NCI-H187 treated with DMSO at 0.1 percent for 48 hours (cell line): ENCODE measurements at regions not wholly inside any gene's neighbourhood (a gene's known extent, or its start where the extent isn't known, plus 50 kb on each side); places are given as distances from the start of the nearest gene placed in this dataset.
A peak's percentile ranks its signal among the peaks of the same experiment; 100 is the strongest.

ENCODE experiments used
- DNase-seq: peaks from one replicate; lab custom pipeline; 2025; lab: John Stamatoyannopoulos, UW

- DNase-seq: no peak
Observed at GRCh38 chr14:89015016-89015415, 190.6 kb downstream of the TTC8 start.

- no peak for DNase-seq
Observed at GRCh38 chr14:89017417-89017816, 193.0 kb downstream of the TTC8 start.

GRCh38 chr14:89022274-89022673 is 197.8 kb downstream of the TTC8 start:
- DNase-seq: no peak

DNA sequence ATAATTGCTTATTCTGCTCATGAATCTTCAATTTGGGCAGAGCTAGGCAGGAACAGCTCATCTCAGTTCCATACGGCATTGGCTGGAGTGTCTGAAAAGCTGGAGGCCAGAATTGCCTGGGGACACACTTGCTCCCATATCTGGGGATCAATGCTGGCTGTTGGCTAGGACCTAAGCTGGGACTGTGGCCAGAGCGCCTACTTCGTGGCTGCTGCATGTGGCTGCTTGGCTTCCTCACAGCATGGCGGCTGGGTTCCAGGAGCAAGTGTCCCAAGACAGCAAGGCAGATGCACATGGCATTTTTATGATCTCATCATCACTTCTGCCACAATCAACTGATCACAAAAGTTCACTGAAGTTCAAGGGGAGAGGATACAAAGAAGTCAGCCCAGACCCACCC is 200.2 kb downstream of the TTC8 start:
- no peak for DNase-seq

- DNase-seq: no peak
Observed at GRCh38 chr14:89025561-89026236, 201.2 kb downstream of the TTC8 start.

- DNase-seq: no peak
Observed at GRCh38 chr14:89027097-89027740, 202.8 kb downstream of the TTC8 start.

DNA sequence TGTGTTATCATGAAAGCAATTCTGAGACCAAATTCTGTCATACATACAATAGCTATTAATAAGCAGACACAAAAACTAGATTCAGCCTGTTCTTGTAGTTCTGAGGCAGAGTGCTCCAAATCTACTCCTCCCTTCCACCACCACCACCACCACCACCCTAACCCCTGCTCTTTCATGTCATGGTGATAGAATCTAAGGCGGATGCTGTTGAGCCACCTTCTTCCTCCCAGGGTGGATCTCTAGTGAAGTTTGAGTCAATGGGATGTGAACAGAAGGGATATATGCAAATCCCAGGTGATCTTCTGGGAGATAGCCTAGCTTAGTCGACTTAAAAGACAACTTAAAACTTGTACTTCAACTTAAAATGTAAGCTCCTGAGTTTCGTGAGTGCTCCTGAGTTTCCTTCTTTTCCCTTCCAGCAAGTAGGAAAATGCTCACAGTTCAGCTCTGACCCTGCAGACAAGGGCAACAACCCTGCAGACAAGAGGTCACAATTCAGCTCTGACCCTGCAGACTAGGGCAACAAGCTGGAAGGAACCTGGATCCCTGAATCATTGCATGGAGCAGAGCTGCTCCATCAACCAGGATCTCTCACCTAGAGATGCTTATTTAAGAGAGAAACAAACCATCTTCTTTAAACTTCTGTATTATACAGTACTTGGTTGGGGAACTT is 204.1 kb downstream of the TTC8 start:
- no peak for DNase-seq

DNA sequence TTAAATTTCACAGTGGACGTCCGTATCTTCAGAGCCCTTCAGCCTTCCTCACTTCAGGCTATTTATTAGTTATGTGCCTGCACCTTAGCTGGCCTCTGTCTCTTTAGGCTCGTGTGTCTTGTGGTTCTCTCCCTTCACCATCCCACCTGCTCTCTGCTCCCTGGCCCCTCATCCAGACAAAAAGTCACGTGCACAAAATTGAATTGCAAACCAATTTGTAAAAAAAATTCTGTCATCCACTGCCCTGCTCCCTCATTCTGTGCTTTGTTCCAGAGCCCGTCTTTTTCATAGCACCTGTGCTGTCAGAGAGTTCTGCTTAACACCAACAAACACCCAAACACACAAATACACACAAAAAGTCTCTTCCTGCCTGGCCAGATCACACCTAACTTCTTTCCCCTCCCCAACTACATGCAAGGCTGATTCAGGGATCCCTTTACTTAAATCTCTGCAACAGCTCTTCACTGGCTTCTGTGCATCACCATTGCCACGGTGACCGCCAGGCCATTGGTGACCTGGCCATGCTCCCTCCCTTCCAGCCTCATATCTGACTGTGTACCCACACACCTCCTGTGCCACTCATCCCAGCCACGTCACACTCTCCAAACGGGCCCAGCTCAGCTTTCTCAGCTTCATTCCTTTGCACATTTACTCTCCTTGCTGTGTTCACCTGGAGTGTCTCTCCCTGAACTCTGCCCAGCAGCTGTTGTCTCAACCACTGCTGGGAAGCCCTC is 205.7 kb downstream of the TTC8 start:
- no peak for DNase-seq

DNA sequence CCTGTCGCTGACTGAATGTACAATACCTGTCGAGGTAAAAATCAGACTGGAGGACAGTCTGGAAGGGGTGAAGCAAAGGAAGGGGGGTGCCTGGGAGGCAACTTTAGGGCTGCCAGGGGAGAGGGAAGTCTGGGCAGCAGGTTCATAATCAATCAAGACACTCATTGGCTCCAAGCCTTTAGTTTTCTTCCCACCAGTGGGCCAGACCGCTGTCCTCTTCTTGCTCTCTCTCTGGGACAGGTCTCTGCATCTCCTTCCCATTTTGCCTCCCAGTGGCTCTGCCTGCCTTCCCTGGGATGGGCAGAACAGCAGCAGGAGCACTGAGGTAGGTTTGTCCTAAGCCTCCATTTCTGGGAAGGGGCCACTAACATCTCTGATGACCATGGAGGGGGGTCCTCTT is 206.5 kb downstream of the TTC8 start:
- no peak for DNase-seq

GRCh38 chr14:89032086-89032649 is 207.7 kb downstream of the TTC8 start:
- no peak for DNase-seq

GRCh38 chr14:89033756-89034155 is 209.3 kb downstream of the TTC8 start:
- DNase-seq: no peak

GRCh38 chr14:89036371-89036770 is 211.9 kb downstream of the TTC8 start:
- no peak for DNase-seq

DNA sequence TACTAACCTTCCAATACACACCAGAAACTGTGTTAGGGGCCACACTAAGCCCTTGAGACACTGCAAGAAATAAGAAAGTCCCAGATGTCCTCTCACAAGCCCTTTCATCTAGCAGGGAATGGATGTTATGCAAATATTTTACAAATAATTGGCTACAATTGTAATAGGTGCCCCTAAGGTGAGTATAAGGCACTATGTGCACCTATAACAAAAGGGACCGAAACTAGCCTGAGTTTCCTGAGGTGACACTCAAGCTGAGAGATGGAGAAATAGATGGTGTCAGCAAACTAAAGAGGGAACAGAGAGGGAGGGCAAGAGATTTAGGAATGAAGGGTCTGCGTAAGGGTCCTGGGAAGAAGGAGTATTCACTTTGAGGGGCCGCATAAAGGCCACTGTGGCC is 212.6 kb downstream of the TTC8 start:
- DNase-seq: no peak

- no peak for DNase-seq
Observed at GRCh38 chr14:89040080-89040459, 215.6 kb downstream of the TTC8 start.

GRCh38 chr14:89040460-89041256 is 216.2 kb downstream of the TTC8 start:
- DNase-seq: peak; percentile 39

GRCh38 chr14:89041257-89041582 is 216.8 kb downstream of the TTC8 start:
- DNase-seq: no peak

DNA sequence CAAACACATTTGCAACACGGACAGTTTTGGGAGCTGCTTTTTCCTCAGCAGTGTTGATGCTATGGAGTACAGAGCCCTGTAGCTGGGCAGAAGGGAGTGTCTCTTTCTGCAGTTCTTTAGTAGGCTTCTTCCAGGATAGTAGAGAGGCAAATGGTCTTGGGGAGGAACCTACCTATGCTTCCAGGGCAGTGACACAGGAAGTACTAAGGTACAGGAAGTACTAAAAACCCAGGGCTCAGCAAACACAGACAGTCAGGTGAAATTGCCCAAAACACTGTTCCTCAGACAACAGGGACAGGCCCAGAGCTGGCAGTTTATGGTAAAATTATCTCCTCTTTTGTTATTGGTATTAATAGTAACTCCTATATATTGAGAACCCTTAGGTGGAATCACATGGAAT is 217.6 kb downstream of the TTC8 start:
- no peak for DNase-seq

GRCh38 chr14:89053303-89053702 is 228.9 kb downstream of the TTC8 start:
- no peak for DNase-seq

DNA sequence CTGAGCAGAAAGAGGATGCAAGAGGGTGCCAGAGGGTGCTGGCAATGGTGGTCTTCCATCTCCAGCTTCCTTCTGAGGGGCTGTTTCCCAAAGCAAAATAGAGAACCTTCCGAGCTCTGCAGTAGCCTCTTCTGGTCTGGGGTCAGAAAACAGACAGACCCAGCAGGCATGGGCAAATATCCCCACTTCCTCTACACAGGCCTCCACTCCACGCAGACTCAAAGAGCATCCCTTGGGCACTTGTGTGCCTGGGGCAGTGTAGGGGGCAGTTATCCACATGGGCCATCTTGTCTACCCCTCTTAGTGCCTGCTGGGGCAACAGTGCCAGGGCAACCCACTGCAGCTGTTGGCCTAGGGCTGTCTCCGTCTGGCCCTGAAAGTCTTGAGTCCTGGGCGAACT is 231.9 kb downstream of the TTC8 start:
- no peak for DNase-seq

DNA sequence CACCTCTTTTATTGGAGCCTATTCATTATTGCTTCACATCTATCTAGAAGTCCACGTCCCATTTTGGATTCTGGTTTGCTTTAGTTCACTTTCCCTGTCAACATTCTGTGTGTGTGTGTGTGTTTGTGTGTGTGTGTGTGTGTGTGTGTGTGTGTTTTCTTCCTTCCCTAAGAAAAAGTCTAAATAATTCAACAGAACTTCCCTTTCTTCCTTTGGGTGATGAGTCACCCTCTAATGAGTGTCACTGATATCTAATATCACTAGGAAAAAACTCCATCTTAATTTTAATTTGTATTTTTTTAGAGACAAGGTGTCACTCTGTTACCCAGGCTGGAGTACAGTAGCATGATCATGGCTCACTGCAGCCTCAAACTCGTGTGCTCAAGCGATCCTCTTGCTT is 234.2 kb downstream of the TTC8 start:
- no peak for DNase-seq

- DNase-seq: no peak
Observed at GRCh38 chr14:89060191-89060590, 235.7 kb downstream of the TTC8 start.

- no peak for DNase-seq
Observed at GRCh38 chr14:89061696-89062095, 237.2 kb downstream of the TTC8 start.
